ENCODE measurements at regions not wholly inside any gene's neighbourhood (a gene's known extent, or its start where the extent isn't known, plus 50 kb on each side); places are given as distances from the start of the nearest gene placed in this dataset.
A peak's percentile ranks its signal among the peaks of the same experiment; 100 is the strongest.

- FAIRE-seq (no peak), DNase-seq (ENCODE audit: insufficient read length, low spot score) (no peak)
These were observed 115.8 kb upstream of the FSHR start for GRCh38 chr2:49270091-49270490.

GRCh38 chr2:49265471-49265870 is 111.2 kb upstream of the FSHR start:
- no peak for FAIRE-seq
- DNase-seq (ENCODE audit: insufficient read length, low spot score): no peak

- DNase-seq (ENCODE audit: insufficient read length, low spot score): no peak
- no peak for FAIRE-seq
These were observed 108.7 kb upstream of the FSHR start for GRCh38 chr2:49262801-49263560.

- FAIRE-seq (no peak), DNase-seq (ENCODE audit: insufficient read length, low spot score) (no peak)
These were observed 107.5 kb upstream of the FSHR start for GRCh38 chr2:49261781-49262180.

- no peak for DNase-seq (ENCODE audit: insufficient read length, low spot score)
- no peak for FAIRE-seq
These were observed 106.7 kb upstream of the FSHR start for GRCh38 chr2:49260979-49261538.

- no peak for FAIRE-seq
These were observed 105.6 kb upstream of the FSHR start for GRCh38 chr2:49259926-49260325.

GRCh38 chr2:49255409-49255971 is 101.2 kb upstream of the FSHR start:
- no peak for DNase-seq (ENCODE audit: insufficient read length, low spot score)
- no peak for FAIRE-seq

More at GRCh38 chr2:49259926-49260325, 105.6 kb upstream of the FSHR start:
- DNase-seq (ENCODE audit: insufficient read length, low spot score): no peak

- DNase-seq (ENCODE audit: insufficient read length, low spot score) (no peak), FAIRE-seq (no peak)
These were observed 100.1 kb upstream of the FSHR start for GRCh38 chr2:49254401-49254800.

GRCh38 chr2:49251766-49252165 is 97.5 kb upstream of the FSHR start:
- DNase-seq (ENCODE audit: insufficient read length, low spot score) (no peak), FAIRE-seq (no peak)

- DNase-seq (ENCODE audit: insufficient read length, low spot score): no peak
- FAIRE-seq: no peak
These were observed 96.9 kb upstream of the FSHR start for GRCh38 chr2:49251251-49251650.

- FAIRE-seq (no peak), DNase-seq (ENCODE audit: insufficient read length, low spot score) (peak; percentile 21)
These were observed 94.2 kb upstream of the FSHR start for GRCh38 chr2:49248506-49248905.

GRCh38 chr2:49241991-49242390 is 87.7 kb upstream of the FSHR start:
- FAIRE-seq (no peak), DNase-seq (ENCODE audit: insufficient read length, low spot score) (no peak)

GRCh38 chr2:49241501-49241900 is 87.2 kb upstream of the FSHR start:
- DNase-seq (ENCODE audit: insufficient read length, low spot score): no peak
- no peak for FAIRE-seq

GRCh38 chr2:49240608-49241007 is 86.3 kb upstream of the FSHR start:
- no peak for FAIRE-seq

GRCh38 chr2:49238604-49238960 is 84.3 kb upstream of the FSHR start:
- FAIRE-seq (no peak), DNase-seq (ENCODE audit: insufficient read length, low spot score) (no peak)

More at GRCh38 chr2:49240608-49241007, 86.3 kb upstream of the FSHR start:
- DNase-seq (ENCODE audit: insufficient read length, low spot score): no peak

- no peak for FAIRE-seq
These were observed 83.7 kb upstream of the FSHR start for GRCh38 chr2:49237867-49238603.

GRCh38 chr2:49236316-49236715 is 82.0 kb upstream of the FSHR start:
- no peak for DNase-seq (ENCODE audit: insufficient read length, low spot score)
- no peak for FAIRE-seq

More at GRCh38 chr2:49237867-49238603, 83.7 kb upstream of the FSHR start:
- DNase-seq (ENCODE audit: insufficient read length, low spot score): no peak

- FAIRE-seq: no peak
These were observed 72.0 kb upstream of the FSHR start for GRCh38 chr2:49226360-49226759.

GRCh38 chr2:49225126-49225525 is 70.8 kb upstream of the FSHR start:
- no peak for FAIRE-seq
- no peak for DNase-seq (ENCODE audit: insufficient read length, low spot score)

More at GRCh38 chr2:49226360-49226759, 72.0 kb upstream of the FSHR start:
- DNase-seq (ENCODE audit: insufficient read length, low spot score): no peak

- FAIRE-seq (no peak), DNase-seq (ENCODE audit: insufficient read length, low spot score) (no peak)
These were observed 70.2 kb upstream of the FSHR start for GRCh38 chr2:49224426-49225010.

GRCh38 chr2:49222975-49223528 is 68.7 kb upstream of the FSHR start:
- FAIRE-seq: no peak

More at GRCh38 chr2:49222975-49223528, 68.7 kb upstream of the FSHR start:
- DNase-seq (ENCODE audit: insufficient read length, low spot score): no peak

Data from HTR-8/SVneo (cell line).